HL-60 (cell line): ENCODE measurements at regions not wholly inside any gene's neighbourhood (a gene's known extent, or its start where the extent isn't known, plus 50 kb on each side); places are given as distances from the start of the nearest gene placed in this dataset.

Experiments
- DNase-seq, 2 experiments: peaks; one replicate each; pipeline ENCODE4 v3.0.0-alpha.2; 2010 to 2020; ENCODE audit warnings: low read depth in 1 of 2, low spot score in 1 of 2
- H3K27ac ChIP-seq: fragments of 250-450 bp; sonication (Bioruptor Pico); replicated peaks from 2 replicates; pipeline ENCODE4 v1.5.1; 2020; ENCODE audit warnings: mild to moderate bottlenecking, moderate library complexity
- H3K27me3 ChIP-seq: fragments of 250-450 bp; sonication (Bioruptor Pico); 2 replicates; pipeline ENCODE4 v1.5.1; 2021; ENCODE audit warnings: mild to moderate bottlenecking, moderate library complexity; ENCODE audit not compliant: insufficient read depth, poor library complexity, severe bottlenecking
- H3K4me3 ChIP-seq: replicated peaks from 2 replicates; pipeline ENCODE4 v1.5.1; 2011; ENCODE audit warnings: mild to moderate bottlenecking, control low read depth, low read length; ENCODE audit not compliant: insufficient read depth
- CTCF ChIP-seq: IDR thresholded peaks from one replicate; pipeline ENCODE4 v1.5.1; 2011; ENCODE audit warnings: low read length, control low read depth, inconsistent platforms; ENCODE audit not compliant: insufficient read depth
- GABPA ChIP-seq: IDR thresholded peaks from 2 replicates; pipeline ENCODE4 v1.6.1; 2012; ENCODE audit warnings: low read depth
- POLR2AphosphoS5 ChIP-seq: IDR thresholded peaks from 2 replicates; pipeline ENCODE4 v1.6.1; 2012; ENCODE audit warnings: low read depth
- REST ChIP-seq: IDR thresholded peaks from 2 replicates; pipeline ENCODE4 v1.6.1; 2012; ENCODE audit warnings: low read depth; ENCODE audit not compliant: insufficient replicate concordance
- SPI1 ChIP-seq: IDR thresholded peaks from 2 replicates; pipeline ENCODE4 v1.6.1; 2012; ENCODE audit warnings: low read depth, mild to moderate bottlenecking, borderline replicate concordance

GRCh38 chr7:66503036-66503370, 125.7 kb upstream of the KCTD7 start:
- Histone ChIP-seq H3K4me3 (no peak overlapping the region), H3K27me3 (no peaks in the 10 kb centered on the region), H3K27ac (no peak overlapping the region)
- TF ChIP-seq GABPA (no peak), CTCF (no peak), SPI1 (no peak), REST (no peak), POLR2AphosphoS5 (no peak)
- no peak for DNase-seq

- Histone ChIP-seq H3K27me3 (no peaks in the 10 kb centered on the region), H3K4me3 (no peak overlapping the region), H3K27ac (no peak overlapping the region)
- TF ChIP-seq POLR2AphosphoS5: no peak
- no peak for TF ChIP-seq SPI1
- no peak for TF ChIP-seq REST
- TF ChIP-seq CTCF: no peak
- no peak for TF ChIP-seq GABPA
- no peak for DNase-seq
Observed at GRCh38 chr7:66503551-66504031, 125.1 kb upstream of the KCTD7 start.

- no peaks in the 10 kb centered on the region for H3K27me3 ChIP-seq
- no peak overlapping the region for H3K4me3 ChIP-seq
- no peak overlapping the region for H3K27ac ChIP-seq
- no peak for DNase-seq
- TF ChIP-seq POLR2AphosphoS5 (no peak), REST (no peak), GABPA (no peak), CTCF (no peak), SPI1 (no peak)
Observed at GRCh38 chr7:66504131-66504530, 124.5 kb upstream of the KCTD7 start.
